ENCODE measurements at regions not wholly inside any gene's neighbourhood (a gene's known extent, or its start where the extent isn't known, plus 50 kb on each side); places are given as distances from the start of the nearest gene placed in this dataset.

- TF ChIP-seq IRF3 (IDR thresholded peaks at IDR 0.05) (no peak), WRNIP1 (IDR thresholded peaks at IDR 0.05; ENCODE audit: borderline replicate concordance, low read depth, low read length) (no peak), GATAD2B (conservative IDR thresholded peaks at IDR 0.05; ENCODE audit: low read depth) (no peak), DPF2 (IDR thresholded peaks at IDR 0.05) (no peak)
Measured at GRCh38 chr4:26031704-26032103, 117.7 kb downstream of the SMIM20 start (continued).

- Histone ChIP-seq H2AFZ (ENCODE audit: control insufficient read depth, low read depth, low read length) (no peak overlapping the region), H3K4me3 (no peak overlapping the region), H3K4me1 (ENCODE audit: control insufficient read depth, insufficient read depth, low read length) (peaks cover 4% of the 10 kb centered on the region), H3K9ac (ENCODE audit: control insufficient read depth, insufficient read depth, low read length) (no peak overlapping the region), H4K20me1 (ENCODE audit: control insufficient read depth, insufficient read depth) (no peaks in the 10 kb centered on the region), H3K27ac (ENCODE audit: control insufficient read depth, insufficient read depth) (no peak overlapping the region), H3K9me3 (replicated peaks; ENCODE audit: control insufficient read depth, insufficient read depth, low read length) (no peaks in the 10 kb centered on the region; the same call in 2 of the 3 replicates), H3K36me3 (ENCODE audit: control insufficient read depth in 2 of 2, insufficient read depth in 2 of 2, low read length in 1 of 2) (no peaks in the 10 kb centered on the region), H3K27me3 (replicated peaks in 1 of 2; ENCODE audit: control insufficient read depth in 2 of 2, insufficient read depth in 2 of 2, low read length in 1 of 2) (no peaks in the 10 kb centered on the region), H3K4me2 (ENCODE audit: control insufficient read depth, insufficient read depth) (no peak overlapping the region), H3K79me2 (ENCODE audit: control insufficient read depth, insufficient read depth, low read length) (no peaks in the 10 kb centered on the region)
- POLR2A ChIA-PET: no interaction called here
- BruUV-seq (replicated peaks): no TSS peak
- WGBS (ENCODE audit: insufficient coverage, insufficient replicate concordance, low lambda C conversion rate, missing lambda C conversion rate): 88% methylated on average over 6 of the region's 6 CpGs
- SMC1A ChIA-PET (ENCODE audit: uncharacterized antibody, unreplicated experiment): no interaction called here
- no peak for ATAC-seq
- RAD21 ChIA-PET (ENCODE audit: unreplicated experiment): no interaction called here
- no peak for FAIRE-seq
- TF ChIP-seq NR2C2 (IDR thresholded peaks at IDR 0.05; ENCODE audit: borderline replicate concordance, control insufficient read depth, insufficient read length, low read depth): no peak
- CTCF ChIA-PET: interaction anchor here (3.0 kb wide), 1 partner anchor 294 kb away, joined by 16 read pairs; no protein-coding TSS in a partner anchor
- in situ Hi-C loops (cut with MboI) (no loop called here), intact Hi-C loops (cut with micrococcal nuclease; ENCODE audit: unreplicated experiment) (no loop called here)
- no peak for DNase-seq (ENCODE audit: low read depth, low spot score)
Measured at GRCh38 chr4:26032142-26032541, 118.1 kb downstream of the SMIM20 start.
